CMK (cell line): ENCODE measurements at regions not wholly inside any gene's neighbourhood (a gene's known extent, or its start where the extent isn't known, plus 50 kb on each side); places are given as distances from the start of the nearest gene placed in this dataset.
"Not testable (repeated sequence)": the region's sequence is repeated elsewhere in the genome, so short reads cannot be mapped to it uniquely, and the experiment has no call there.

Experiments
- DNase-seq: peaks from one replicate; pipeline ENCODE4 v3.0.0-alpha.2; 2010; ENCODE audit warnings: low read depth

DNA sequence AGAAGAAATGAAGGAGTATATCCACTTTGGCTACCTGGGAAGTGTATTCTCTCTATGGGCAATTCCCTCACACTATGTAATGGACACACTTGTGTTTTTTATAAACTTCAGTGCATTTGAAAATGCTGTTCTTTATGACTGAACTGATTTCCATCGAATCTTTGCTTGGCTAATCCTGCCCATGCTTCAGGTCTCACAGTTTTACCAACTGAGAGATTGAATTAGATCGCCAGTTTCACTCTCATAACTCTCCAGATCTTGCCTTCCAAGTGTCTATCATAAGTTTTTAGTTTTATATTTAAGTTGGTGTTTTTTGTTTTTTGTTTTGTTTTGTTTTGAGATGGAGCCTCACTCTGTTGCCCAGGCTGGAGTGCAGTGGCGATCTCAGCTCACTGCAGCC is 73.5 kb upstream of the MBNL1 start:
- DNase-seq: no peak

DNA sequence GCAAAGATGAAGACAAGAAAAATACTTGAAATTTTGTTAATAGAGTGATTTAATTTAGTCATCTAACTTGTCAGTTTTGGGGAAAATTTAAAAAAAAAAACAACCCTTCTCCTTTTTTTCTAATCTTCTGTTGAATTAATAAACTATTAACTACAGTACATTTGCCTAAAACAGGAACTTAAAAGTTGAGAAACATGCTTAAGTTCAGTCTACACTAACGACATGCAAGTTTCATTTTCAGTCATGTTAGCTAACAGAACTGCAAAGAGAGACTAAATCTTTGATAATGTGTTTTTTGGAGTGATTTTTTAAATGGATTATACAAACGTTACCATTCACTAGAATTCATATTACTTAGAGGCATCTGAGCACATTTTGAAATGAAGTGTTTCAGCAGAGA is 71.9 kb upstream of the MBNL1 start:
- DNase-seq: no peak

- DNase-seq: no peak
Observed at GRCh38 chr3:152197451-152197850, 71.3 kb upstream of the MBNL1 start.

- no peak for DNase-seq
Observed at GRCh38 chr3:152197937-152198336, 70.8 kb upstream of the MBNL1 start.

DNA sequence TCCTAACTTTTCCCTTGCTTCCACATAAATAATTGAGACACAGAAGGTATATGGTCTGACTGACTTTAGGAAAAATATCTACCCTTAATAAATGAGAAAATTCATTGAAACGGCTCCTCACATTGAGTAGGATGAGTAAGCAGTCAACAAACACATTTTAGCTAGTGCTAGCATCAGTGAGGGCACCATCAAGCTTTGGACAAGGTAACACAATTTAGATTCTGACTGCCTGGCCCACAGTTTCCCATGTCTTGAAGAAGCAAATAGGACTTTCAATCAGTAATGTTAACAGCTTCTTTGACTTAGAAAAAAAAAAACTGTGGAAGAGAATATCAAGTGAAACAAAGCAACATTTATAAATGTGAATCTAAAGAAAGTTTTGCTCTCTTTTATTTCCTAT is 70.1 kb upstream of the MBNL1 start:
- no peak for DNase-seq

- DNase-seq: no peak
Observed at GRCh38 chr3:152199102-152199840, 69.5 kb upstream of the MBNL1 start.

GRCh38 chr3:152200476-152201420 is 68.0 kb upstream of the MBNL1 start:
- DNase-seq: no peak

DNA sequence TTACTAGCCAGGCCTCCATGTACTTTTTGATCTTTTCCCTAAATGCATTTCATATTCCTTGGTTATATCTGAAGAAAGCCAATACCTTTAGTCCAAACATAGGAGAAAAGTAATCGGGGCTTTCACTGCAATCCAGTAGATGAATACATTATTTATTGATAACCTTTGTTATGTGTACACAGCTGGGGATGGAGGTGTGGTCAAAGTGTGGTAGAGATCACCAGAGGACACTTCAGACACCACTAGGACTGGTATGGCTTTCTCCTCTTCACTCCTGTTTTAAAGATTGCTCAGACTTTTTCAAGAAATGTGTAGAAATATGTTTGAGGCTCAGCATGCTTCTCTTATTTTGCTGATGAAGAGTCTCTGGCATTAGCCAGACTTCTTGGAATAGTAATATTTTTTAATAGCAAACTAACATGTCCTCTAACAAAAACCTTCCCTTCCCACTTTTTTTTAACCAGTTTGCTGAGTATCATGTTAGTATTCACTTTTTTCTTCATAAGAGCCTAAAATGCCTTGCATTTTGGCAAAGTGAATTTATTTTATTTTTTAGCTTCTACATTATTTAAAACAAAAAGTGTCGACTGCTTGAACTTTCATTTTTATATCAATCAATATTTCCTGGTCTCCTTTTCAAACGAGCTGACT is 65.6 kb upstream of the MBNL1 start:
- DNase-seq: no peak

DNA sequence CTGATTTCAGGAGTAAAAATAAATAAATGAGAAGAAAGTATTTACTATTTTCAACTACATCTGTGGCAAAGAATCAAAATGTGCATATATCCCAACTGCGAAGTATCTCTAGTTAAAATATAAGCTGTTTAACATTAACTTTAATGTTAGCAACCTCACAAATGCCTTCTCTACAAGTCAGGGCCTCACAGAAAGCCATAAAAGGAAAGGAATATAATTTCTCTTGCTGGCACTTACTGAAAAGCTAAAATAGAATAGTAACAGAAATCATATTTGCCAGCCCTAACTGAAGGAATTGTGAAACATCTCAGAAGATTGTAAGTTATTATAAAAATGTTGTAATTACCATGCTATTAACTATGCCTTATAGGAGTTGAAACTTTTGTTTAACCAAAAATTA is 65.1 kb upstream of the MBNL1 start:
- DNase-seq: no peak

GRCh38 chr3:152204218-152204617 is 64.5 kb upstream of the MBNL1 start:
- no peak for DNase-seq

DNA sequence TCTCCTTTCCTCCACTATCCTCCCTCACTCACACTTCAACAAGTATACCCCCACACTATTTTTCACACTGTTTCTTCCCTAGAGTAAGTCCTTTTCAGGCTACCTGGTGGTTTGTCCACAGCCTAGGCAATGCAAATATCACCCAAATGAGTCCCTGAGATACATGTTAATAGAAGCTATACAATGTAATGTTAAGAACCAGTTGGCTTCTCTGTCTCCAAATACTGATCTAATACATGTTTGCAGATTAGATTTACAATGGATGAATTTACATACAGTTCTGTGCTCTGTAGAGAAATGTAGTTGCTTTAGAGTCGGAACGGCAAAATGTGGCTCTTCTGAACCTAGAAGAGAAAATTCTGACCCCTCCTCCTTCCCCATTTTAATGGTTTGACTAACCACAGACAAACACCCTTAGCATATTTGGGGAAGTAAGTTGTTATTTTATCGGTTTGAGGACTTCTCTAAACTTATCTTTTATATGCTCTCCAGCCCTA is 63.6 kb upstream of the MBNL1 start:
- DNase-seq: no peak

DNA sequence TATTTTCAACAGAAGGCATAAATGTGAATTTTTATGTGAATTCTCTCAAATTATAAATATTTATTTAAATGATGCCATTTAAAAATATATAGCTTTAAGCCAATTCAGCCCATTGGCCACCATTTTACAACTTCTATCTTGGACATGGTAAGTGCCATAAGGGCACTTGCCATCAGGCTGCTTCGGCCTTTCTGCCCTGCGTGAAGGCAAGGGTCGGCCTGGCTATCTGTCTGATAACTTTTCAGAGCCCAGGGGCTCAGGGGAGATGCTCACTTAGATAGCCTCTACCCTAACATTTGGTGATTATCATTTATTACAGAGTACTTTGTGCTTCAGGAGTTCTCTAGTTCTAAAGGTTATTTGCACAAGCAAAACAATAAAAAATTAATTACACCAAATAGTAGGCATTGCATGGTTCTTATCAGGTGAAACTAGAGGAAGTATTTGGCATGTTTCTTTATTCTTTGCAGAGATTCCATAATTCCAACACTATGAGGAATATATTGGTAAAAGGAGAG is 62.4 kb upstream of the MBNL1 start:
- DNase-seq: no peak

DNA sequence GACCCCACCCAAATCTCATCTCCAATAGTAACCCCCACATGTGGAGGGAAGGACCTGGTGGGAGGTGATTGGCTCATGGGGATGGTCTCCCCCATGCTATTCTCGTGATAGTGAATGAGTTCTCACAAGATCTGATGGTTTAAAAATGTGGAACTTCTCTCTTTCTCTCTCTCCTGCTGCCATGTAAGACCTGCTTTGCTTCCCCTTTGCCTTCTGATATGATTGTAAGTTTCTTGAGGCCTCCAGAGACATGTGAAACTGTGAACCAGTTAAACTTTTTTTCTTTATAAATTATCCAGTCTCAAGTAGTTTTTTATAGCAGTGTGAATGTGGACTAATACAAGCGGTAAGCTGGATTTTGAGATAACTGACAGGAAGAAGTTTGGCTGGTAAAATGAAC is 60.3 kb upstream of the MBNL1 start:
- no peak for DNase-seq

GRCh38 chr3:152209060-152209459 is 59.7 kb upstream of the MBNL1 start:
- no peak for DNase-seq

- no peak for DNase-seq
Observed at GRCh38 chr3:152209776-152210175, 59.0 kb upstream of the MBNL1 start.

GRCh38 chr3:152210697-152211096 is 58.0 kb upstream of the MBNL1 start:
- no peak for DNase-seq

- no peak for DNase-seq
Observed at GRCh38 chr3:152211655-152212054, 57.1 kb upstream of the MBNL1 start.

- DNase-seq: no peak
Observed at GRCh38 chr3:152213203-152213602, 55.5 kb upstream of the MBNL1 start.

DNA sequence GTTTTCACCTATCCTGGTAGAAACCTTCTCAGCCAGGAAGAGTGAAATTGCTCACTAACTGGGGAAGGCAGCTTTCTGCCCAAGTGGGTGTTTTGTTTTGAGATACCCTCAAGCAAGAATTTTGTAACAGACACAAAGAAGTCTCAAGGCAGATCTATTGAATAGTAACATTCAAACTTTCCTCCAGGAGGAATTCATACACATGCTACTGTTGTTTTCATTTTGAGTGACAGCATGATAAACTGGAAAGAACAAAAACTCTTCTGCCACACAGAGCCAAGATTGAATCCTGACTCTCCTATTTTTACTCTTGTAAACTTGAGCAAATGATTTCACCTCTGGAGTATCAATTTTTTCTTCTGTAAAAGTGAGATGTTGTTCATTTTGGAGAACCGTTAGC is 54.8 kb upstream of the MBNL1 start:
- DNase-seq: no peak

GRCh38 chr3:152216960-152217865 is 51.5 kb upstream of the MBNL1 start:
- DNase-seq: not testable (repeated sequence)

DNA sequence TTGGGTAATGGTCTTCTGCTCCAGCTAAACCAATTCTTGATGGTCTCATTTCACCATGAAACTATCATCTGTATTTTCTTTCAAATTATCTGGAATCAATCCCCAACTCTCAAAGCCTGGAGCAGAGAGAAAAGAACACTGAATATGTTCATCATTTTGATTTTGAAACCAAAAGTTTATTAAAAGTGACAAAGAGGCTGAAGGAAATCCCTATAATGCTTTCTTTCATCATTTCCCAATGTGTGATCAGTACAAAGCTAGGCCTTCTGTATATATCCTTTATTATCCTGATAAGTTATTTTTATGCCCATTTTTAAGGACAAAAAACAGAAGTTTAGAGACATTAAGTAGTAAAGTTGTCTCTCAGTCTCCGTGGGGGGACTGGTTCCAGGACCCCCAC is 50.1 kb upstream of the MBNL1 start:
- DNase-seq: no peak
